GM12878 (cell line): ENCODE measurements at regions not wholly inside any gene's neighbourhood (a gene's known extent, or its start where the extent isn't known, plus 50 kb on each side); places are given as distances from the start of the nearest gene placed in this dataset.

Experiments
- ATAC-seq: fragments of 200-7000 bp; cut with Tn5 transposase; 3 replicates; pipeline ENCODE4 v1.9.1; 2020; ENCODE audit warnings: mild to moderate bottlenecking, moderate library complexity
- BruUV-seq: library from RNA; stranded (reverse); fragments of 400-500 nt; replicated peaks from 2 replicates; lab custom pipeline; 2021; lab: Mats Ljungman, UMichigan
- CTCF ChIA-PET: fragments of 300-600 bp; sonication (Branson Sonifier 250); formaldehyde crosslinking; extraction: SDS; loops from one replicate; lab custom pipeline; 2021; ENCODE audit warnings: inconsistent platforms; lab: Yijun Ruan, JAX
- POLR2A ChIA-PET: fragments of 350-600 bp; formaldehyde crosslinking; extraction: SDS; loops from one replicate; lab custom pipeline; 2021; ENCODE audit warnings: inconsistent platforms; lab: Charles Lee
- RAD21 ChIA-PET: fragments of 300-600 bp; sonication (Branson Sonifier 250); formaldehyde crosslinking; loops from one replicate; lab custom pipeline; 2023; ENCODE audit warnings: antibody characterized with exemption; ENCODE audit not compliant: unreplicated experiment; lab: Charles Lee
- SMC1A ChIA-PET: fragments of 300-600 bp; sonication (Branson Sonifier 250); formaldehyde crosslinking; loops from one replicate; lab custom pipeline; 2023; ENCODE audit not compliant: unreplicated experiment, uncharacterized antibody; lab: Charles Lee
- DNase-seq: peaks from one replicate; pipeline ENCODE4 v3.0.0-alpha.2; 2011; ENCODE audit warnings: low read depth, low spot score
- FAIRE-seq: peaks from 3 replicates; lab custom pipeline; 2011; peaks lifted over from hg19 to GRCh38; lab: Jason Lieb, UNC
- H2AFZ ChIP-seq: 2 replicates; pipeline ENCODE4 v1.6.0; 2011; ENCODE audit warnings: low read depth, low read length, control low read depth; ENCODE audit not compliant: control insufficient read depth
- H3K27ac ChIP-seq: 2 replicates; pipeline ENCODE4 v1.5.1; 2011; ENCODE audit warnings: control low read depth; ENCODE audit not compliant: control insufficient read depth, insufficient read depth
- H3K27me3 ChIP-seq, 2 experiments: replicated peaks in 1 of 2; 2 replicates each; pipeline versions ENCODE4 v1.6.0 to v1.6.1; 2011; ENCODE audit warnings: low read length in 1 of 2; ENCODE audit not compliant: control insufficient read depth in 2 of 2, insufficient read depth in 2 of 2
- H3K36me3 ChIP-seq, 2 experiments: 2 replicates each; pipeline ENCODE4 v1.5.1; 2011; ENCODE audit warnings: low read length in 1 of 2; ENCODE audit not compliant: control insufficient read depth in 2 of 2, insufficient read depth in 2 of 2
- H3K4me1 ChIP-seq: 2 replicates; pipeline ENCODE4 v1.6.1; 2011; ENCODE audit warnings: mild to moderate bottlenecking, low read length, moderate library complexity, mixed read lengths; ENCODE audit not compliant: control insufficient read depth, insufficient read depth
- H3K4me2 ChIP-seq: 2 replicates; pipeline ENCODE4 v1.6.0; 2011; ENCODE audit warnings: control low read depth; ENCODE audit not compliant: control insufficient read depth, insufficient read depth
- H3K4me3 ChIP-seq: fragments of 200-600 bp; sonication (generic); 2 replicates; pipeline ENCODE4 v1.5.1; 2016
- H3K79me2 ChIP-seq: 2 replicates; pipeline ENCODE4 v1.6.0; 2011; ENCODE audit warnings: low read length; ENCODE audit not compliant: control insufficient read depth, insufficient read depth
- H3K9ac ChIP-seq: 2 replicates; pipeline ENCODE4 v1.8.0; 2011; ENCODE audit warnings: low read length, control low read depth, mixed read lengths; ENCODE audit not compliant: control insufficient read depth, insufficient read depth
- H3K9me3 ChIP-seq: replicated peaks from 3 replicates; pipeline ENCODE4 v1.5.1; 2011; ENCODE audit warnings: mild to moderate bottlenecking, low read length; ENCODE audit not compliant: control insufficient read depth, insufficient read depth
- H4K20me1 ChIP-seq: 2 replicates; pipeline ENCODE4 v1.6.0; 2011; ENCODE audit not compliant: control insufficient read depth, insufficient read depth
- E2F8 ChIP-seq: fragments of 450-650 bp; IDR thresholded peaks from 2 replicates; pipeline ENCODE4 v1.6.1; 2018; ENCODE audit warnings: mild to moderate bottlenecking, low read depth, moderate library complexity; ENCODE audit not compliant: partially characterized antibody
- IRF4 ChIP-seq: IDR thresholded peaks from 2 replicates; pipeline ENCODE4 v1.6.1; 2011; ENCODE audit warnings: low read depth, low read length
- JUNB ChIP-seq: IDR thresholded peaks from 2 replicates; pipeline ENCODE4 v1.6.1; 2016; ENCODE audit warnings: antibody characterized with exemption, mild to moderate bottlenecking
- KLF5 ChIP-seq: fragments of 450-650 bp; IDR thresholded peaks from 2 replicates; pipeline ENCODE4 v1.6.1; 2014; ENCODE audit warnings: mild to moderate bottlenecking; ENCODE audit not compliant: partially characterized antibody
- NFIC ChIP-seq: IDR thresholded peaks from 2 replicates; pipeline ENCODE4 v1.6.1; 2012; ENCODE audit warnings: low read depth, mild to moderate bottlenecking, inconsistent platforms, low read length, moderate library complexity
- POLR2AphosphoS5 ChIP-seq: IDR thresholded peaks from 2 replicates; pipeline ENCODE4 v1.6.1; 2011; ENCODE audit warnings: mild to moderate bottlenecking, low read length, inconsistent platforms
- SKIL ChIP-seq: fragments of 450-650 bp; IDR thresholded peaks from 2 replicates; pipeline ENCODE4 v1.6.1; 2017; ENCODE audit warnings: mild to moderate bottlenecking, low read depth, inconsistent platforms; ENCODE audit not compliant: poor library complexity, severe bottlenecking
- SMC3 ChIP-seq: IDR thresholded peaks from 2 replicates; pipeline ENCODE4 v1.6.1; 2011; ENCODE audit warnings: low read length, improper control_type of control experiment, borderline replicate concordance
- SP1 ChIP-seq: IDR thresholded peaks from one replicate; pipeline ENCODE4 v1.6.1; 2011; ENCODE audit warnings: low read depth, low read length
- ZBTB40 ChIP-seq: fragments of 450-650 bp; IDR thresholded peaks from 2 replicates; pipeline ENCODE4 v1.6.1; 2016; ENCODE audit warnings: mild to moderate bottlenecking, moderate library complexity, borderline replicate concordance
- ZNF207 ChIP-seq: fragments of 450-650 bp; IDR thresholded peaks from 2 replicates; pipeline ENCODE4 v1.6.1; 2014; ENCODE audit warnings: antibody characterized with exemption, mild to moderate bottlenecking, borderline replicate concordance
- ZNF592 ChIP-seq: fragments of 450-650 bp; IDR thresholded peaks from 2 replicates; pipeline ENCODE4 v1.6.1; 2017; ENCODE audit warnings: mild to moderate bottlenecking, moderate library complexity
- in situ Hi-C: fragments of 300-500 bp; cut with MboI; formaldehyde crosslinking; loops from 9 replicates; pipeline ENCODE4 v1.14.3; 2018; ENCODE audit warnings: mixed read lengths
- intact Hi-C: fragments of 100-400 bp; cut with micrococcal nuclease; formaldehyde crosslinking; loops from one replicate; pipeline ENCODE4 v1.14.2; 2022; ENCODE audit not compliant: unreplicated experiment

- Histone ChIP-seq H3K4me1 (no peaks in the 10 kb centered on the region), H3K36me3 (no peaks in the 10 kb centered on the region), H2AFZ (no peak overlapping the region), H4K20me1 (no peaks in the 10 kb centered on the region), H3K27ac (no peak overlapping the region), H3K9ac (no peak overlapping the region), H3K9me3 (peaks cover 2% of the 10 kb centered on the region; the same call in 1 of the 3 replicates), H3K4me3 (no peak overlapping the region), H3K27me3 (peaks cover 0 to 3% of the 10 kb centered on the region in 2 experiments; a peak in 2 of 4 replicates), H3K4me2 (no peak overlapping the region), H3K79me2 (no peaks in the 10 kb centered on the region)
- ChIA-PET SMC1A (no interaction called here), POLR2A (no interaction called here), RAD21 (no interaction called here), CTCF (interaction anchor here (1.7 kb wide), 1 partner anchor 49 kb away, joined by 4 read pairs; no protein-coding TSS in a partner anchor)
- intact Hi-C loops (no loop called here), in situ Hi-C loops (no loop called here)
- DNase-seq (no peak), ATAC-seq (no peak), FAIRE-seq (no peak)
- BruUV-seq = no TSS peak
- TF ChIP-seq JUNB (no peak), ZBTB40 (no peak), KLF5 (no peak), E2F8 (no peak), ZNF592 (no peak), ZNF207 (no peak), NFIC (no peak), IRF4 (no peak), POLR2AphosphoS5 (no peak), SMC3 (no peak), SP1 (no peak), SKIL (no peak)
Measured at GRCh38 chr17:74139120-74139519, 64.4 kb upstream of the RPL38 start.
